T47D (cell line): ENCODE measurements at regions not wholly inside any gene's neighbourhood (a gene's known extent, or its start where the extent isn't known, plus 50 kb on each side); places are given as distances from the start of the nearest gene placed in this dataset.

Experiments
- DNase-seq, 2 experiments: peaks; one replicate each; pipeline versions ENCODE4 v3.0.0 to v3.0.0-alpha.2; 2011 to 2012; ENCODE audit warnings: low read depth in 1 of 2, low spot score in 1 of 2
- JUND ChIP-seq: IDR thresholded peaks from 2 replicates; pipeline ENCODE4 v1.6.1; 2012; ENCODE audit warnings: low read depth
- in situ Hi-C: cut with HindIII; loops from 2 replicates; pipeline ENCODE4 v1.10.0; 2016; ENCODE audit warnings: low sequenced_read_pairs, low pct_unique_long_range_greater_than_20kb

DNA sequence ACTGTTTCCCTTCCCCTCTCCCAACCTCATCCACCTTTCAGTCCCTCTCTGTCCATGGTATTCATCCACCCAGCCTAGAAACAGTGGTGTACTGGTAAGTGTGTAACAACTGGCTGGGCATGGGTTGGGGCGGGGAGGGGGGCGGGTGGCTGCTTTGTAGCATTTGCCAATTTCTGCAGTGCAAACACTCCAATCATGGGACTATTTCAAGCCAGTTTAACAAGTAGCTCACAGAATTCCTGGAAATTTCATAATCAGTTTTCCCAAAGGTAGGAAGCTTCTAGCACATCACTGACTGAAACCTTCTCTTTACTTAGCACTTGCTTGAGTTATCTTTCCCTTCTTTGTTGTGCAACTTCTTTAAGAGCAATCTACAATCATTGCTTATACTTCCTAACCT lies 100.8 kb upstream of the WASF3 start:
- TF ChIP-seq JUND: no peak
- in situ Hi-C loops: no loop called here
- DNase-seq: no peak

DNA sequence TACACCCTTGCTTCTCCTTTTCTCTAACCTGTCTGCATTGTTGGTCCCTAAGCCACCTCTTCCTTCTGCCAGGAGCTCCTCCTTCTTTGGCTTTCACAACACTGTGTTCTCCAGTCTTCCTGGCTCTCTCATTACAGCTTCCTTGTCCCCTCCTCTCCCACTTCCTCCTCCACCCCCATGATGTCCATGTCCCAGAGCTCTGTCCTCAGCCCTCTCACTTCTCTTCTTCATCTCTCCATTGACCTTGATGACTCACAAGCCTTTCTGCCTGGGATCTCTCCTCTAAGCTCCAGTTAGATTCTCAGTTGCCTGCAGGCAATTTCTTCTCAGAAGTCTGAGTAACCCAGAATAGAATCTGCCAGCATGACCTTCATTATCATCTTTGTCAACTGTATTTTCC lies 100.3 kb upstream of the WASF3 start:
- no peak for TF ChIP-seq JUND
- DNase-seq: no peak
- in situ Hi-C loops: no loop called here

DNA sequence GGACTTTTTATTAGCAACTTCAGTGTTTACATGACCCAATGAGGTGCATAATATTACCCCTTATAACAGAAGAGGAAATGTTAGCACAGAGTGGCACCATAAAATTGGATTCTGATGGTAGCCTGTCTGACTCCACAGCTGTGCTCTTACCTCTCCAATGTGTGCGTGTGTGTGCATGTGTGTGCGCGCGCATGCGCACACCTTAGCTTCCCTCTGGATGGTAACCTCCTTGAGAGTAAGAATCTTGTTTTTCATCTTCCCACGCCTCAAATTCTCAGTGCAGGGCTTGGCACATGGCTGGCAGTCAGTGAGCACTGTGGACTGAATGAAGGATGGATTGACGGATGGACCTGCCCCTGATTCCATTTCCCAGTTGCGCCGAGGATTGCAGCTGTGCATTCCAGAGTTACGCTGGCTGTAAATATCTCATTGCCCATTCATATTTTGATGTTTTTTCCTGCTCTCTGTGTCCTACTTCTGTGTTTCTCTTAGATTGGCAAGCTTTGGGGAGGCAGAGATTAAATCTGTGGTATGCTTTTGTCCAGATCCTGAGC lies 99.2 kb upstream of the WASF3 start:
- in situ Hi-C loops: no loop called here
- no peak for DNase-seq
- no peak for TF ChIP-seq JUND

DNA sequence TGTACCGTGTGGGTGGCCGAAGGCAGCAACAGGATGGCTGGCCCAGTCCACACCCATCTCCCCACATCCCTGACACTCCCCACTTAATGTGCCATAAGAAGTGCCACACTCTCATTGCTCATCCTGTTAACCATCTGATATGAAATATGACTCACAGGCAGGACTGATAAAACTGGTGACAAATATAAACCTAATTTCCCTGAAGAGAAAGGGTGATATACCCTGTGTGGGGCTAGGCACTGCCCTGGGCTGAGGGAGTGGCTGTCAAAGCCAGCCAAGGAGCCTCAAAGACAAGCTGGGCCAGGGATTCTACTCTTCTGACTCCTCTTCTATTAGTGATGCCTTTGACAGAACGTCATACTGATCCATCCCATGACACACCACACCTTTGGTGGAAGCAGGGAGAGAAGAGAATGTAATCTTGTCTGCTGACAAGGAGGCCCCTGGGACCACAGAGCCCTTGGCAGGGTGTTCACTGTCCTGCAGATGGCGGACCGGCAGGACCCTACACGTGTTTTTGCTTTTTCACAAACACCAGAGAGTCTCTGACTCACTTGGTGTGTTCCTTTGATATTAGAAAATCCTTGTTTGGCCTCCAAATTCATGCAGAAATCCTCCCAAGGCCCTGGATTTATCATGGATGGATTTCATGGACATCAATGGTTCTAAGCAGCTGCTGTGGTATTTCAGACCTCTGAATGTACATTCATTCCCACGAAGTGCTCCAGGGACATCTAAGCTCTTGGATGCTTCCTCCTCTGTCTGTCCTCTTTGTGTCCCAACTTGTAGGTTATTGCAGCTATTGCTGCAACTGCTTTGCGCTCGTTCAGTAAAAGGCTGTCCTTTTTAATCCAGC lies 98.0 kb upstream of the WASF3 start:
- in situ Hi-C loops: no loop called here
- no peak for DNase-seq
- TF ChIP-seq JUND: no peak

DNA sequence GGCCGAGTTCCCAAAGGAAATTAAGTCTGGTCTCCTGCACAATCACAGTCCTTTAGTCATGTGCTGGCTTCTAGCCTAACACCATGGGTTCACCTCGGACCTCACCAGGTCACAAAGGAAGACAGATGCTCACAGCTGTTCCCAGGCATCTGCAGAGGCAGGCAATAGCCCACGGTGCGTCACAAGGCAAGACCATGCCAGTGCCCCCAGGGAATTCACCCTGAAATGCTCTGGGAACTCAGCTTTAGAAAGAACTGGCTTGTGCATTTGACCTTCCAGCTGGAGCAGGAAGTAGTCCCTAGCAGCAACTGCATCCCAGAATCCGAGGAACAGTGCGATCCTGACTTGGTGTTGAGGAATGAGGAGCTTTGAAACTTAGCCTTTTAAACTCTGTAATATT lies 96.8 kb upstream of the WASF3 start:
- no peak for DNase-seq
- in situ Hi-C loops: no loop called here
- no peak for TF ChIP-seq JUND

DNA sequence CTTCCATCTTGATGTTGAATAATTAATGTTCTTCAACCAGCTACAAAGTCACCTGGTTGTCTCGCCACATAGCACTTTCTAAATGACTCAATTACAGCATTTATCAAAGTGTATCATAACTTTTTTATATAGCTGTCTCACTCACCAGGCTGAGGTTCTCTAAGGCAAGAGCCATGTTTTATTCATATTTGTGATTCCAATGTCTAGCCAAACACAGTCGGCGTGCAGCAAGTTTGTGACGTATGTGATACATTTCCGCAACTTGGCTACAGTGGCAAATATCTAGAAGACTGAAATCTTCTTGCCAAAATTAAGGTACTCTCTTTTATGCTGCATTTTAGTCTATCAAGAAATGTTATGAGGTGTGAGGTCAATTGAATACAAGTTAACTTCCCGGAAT lies 94.2 kb upstream of the WASF3 start:
- DNase-seq: no peak
- TF ChIP-seq JUND: no peak
- in situ Hi-C loops: no loop called here

DNA sequence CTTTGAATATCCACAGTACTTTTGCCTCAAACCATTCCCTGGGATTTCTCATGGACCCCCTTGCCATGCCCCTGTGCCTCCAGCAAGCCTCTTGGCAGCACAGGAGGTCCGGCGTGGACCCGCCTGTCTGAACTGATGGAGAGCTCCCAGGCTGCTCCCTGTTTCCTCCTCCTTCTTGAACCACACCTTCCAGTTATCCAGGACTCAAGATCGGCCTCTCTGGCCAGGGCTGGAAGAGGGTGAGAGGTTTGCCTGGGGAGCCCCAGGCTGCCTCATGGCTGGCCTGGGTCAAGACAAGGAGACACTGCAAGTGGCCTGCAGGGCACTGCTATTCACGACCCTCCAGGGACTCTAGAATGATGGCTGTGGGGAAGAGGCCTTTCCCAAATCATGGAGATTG lies 93.6 kb upstream of the WASF3 start:
- DNase-seq: no peak
- TF ChIP-seq JUND: no peak
- in situ Hi-C loops: no loop called here

DNA sequence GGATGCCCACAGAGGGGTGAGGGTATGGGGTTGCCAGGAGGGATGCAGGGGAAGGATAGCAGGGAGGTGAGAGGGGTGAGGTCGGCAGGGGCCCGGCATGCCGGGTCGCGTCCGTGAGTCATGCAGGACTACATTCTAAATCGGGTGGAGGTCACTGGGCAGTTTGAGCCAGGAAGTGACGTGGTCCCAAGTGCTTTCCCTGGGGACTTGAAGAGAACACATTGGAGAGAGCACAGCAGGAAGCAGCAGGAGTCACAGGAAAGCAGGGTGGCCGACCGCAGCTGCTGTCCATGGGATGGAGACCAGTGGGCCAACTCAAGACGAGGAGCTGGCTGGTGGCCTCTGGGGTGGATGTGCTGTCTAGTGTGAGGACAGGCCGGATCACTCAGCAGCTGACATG lies 92.0 kb upstream of the WASF3 start:
- DNase-seq: no peak
- in situ Hi-C loops: no loop called here
- TF ChIP-seq JUND: no peak

DNA sequence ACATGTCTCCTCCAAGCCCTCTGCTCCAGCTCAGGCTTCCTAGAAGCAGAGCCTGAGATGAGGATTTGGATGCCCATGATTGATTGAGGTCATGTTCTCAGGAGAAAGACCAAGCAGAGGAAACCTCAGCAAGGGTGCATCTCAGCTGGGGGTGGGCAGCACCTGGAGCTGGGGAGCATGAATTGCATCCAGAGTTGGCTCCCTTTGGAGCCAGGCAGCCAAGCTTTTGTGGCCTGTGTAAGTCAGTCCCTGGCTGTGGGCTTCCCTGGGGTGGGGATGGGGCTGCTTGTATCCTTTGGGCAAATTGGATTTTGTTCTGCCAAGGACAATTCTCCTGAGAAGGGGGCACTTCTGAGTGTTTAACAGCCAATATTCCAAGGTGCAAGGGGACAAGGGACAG lies 91.5 kb upstream of the WASF3 start:
- no peak for TF ChIP-seq JUND
- in situ Hi-C loops: no loop called here
- DNase-seq: no peak

DNA sequence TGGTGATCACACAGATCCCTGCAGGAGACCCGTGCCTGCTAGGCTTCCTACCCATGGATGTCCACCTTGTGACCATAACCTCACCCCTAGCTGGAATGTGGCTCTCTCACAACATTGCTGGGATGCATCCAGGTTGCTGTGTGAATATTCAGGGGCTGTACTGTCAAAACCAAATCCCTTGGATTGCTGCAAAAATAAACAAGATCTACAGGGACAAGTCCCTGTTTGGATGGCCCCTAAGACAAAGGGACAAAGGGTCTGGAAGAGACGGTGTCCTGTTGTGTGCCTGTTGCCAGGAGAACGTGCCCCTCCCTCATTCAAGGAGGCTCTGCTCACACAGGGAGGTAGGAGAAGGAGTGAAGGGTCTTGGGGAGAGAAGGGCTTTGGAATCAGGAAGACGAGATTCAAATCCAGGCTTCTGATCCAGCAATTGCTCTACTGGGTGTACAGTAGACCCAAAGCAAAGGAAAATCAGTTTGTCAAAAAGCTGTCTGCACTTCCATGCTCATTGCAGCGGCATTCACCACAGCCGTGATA lies 89.2 kb upstream of the WASF3 start:
- in situ Hi-C loops: no loop called here
- TF ChIP-seq JUND: no peak
- DNase-seq: no peak

DNA sequence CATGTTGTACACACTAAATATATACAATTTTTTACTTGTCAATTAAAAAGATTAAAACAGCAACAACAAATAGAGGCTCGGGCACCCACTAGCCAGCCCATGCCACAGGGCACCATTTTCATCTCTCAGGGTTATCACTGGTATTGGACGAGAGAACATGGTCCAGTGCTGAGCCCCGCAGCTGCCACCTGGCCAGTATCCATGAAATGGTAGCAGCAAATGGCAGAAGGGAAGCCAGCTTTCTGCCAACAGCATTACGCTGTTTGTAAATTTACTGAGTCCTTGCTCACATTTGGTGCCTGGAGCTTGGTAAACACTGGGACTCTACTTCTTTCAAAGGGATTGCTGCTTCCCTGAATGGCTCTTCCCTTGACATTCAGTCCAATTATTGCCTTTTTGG lies 87.9 kb upstream of the WASF3 start:
- in situ Hi-C loops: no loop called here
- TF ChIP-seq JUND: no peak
- DNase-seq: peak in 1 of 2 experiments; percentile 13

DNA sequence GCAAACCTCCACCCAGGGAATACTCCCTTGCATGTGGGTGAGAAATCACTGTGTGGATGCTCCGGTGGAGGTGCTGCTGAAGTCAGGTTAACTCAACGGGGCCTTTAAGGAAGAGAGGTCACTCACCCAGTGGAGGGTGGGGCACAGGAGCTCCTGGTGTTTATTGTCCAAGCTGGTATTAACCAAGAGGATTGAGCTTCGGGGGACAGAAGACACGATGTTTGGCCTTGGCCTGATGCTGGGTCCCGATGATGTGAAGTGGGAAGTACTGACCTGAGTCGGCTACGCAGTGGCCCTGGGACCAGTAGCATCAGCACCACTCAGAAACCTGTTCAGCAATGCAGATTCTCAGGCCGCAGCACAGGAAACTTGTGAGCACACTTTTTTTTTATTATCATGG lies 85.7 kb upstream of the WASF3 start:
- no peak for DNase-seq
- in situ Hi-C loops: no loop called here
- no peak for TF ChIP-seq JUND

DNA sequence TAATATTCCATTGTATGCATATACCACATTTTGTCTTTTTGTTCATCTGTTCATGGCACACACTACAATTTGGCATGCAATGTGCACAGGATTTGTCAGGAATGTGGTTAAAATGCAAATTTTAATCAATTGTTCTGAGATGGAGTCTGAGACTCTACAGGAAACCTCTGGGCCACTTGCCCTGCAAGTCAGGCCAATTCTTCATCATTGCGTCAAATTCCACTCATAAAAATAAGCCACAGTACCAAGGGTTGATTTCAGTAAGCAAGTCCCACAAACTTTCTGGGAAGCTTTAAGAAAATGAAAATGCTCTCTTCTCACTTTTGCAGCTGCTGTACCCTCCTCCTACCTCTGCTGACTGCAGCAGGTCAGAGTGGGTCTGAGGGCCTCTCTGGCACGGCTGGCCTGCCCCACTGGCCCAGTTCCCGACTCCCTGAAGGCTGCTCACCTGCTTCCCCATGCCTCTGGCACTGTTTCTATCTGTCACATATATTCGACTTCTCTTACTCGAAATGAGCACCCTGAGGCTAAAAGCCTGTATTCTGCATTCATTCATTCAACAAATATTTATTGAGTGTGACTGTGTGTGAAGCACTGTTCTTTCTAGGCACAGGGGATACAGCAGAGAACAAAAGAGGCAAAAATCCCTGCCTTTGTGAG lies 83.8 kb upstream of the WASF3 start:
- peak in 1 of 2 experiments; percentile 57 for DNase-seq
- in situ Hi-C loops: no loop called here
- no peak for TF ChIP-seq JUND
